WTC11 (cell line): ENCODE measurements at regions not wholly inside any gene's neighbourhood (a gene's known extent, or its start where the extent isn't known, plus 50 kb on each side); places are given as distances from the start of the nearest gene placed in this dataset.

ENCODE experiments used
- ATAC-seq: fragments of 200-7000 bp; cut with Tn5 transposase; 2 replicates; pipeline ENCODE4 v1.10.0; 2021; ENCODE audit warnings: mild to moderate bottlenecking, moderate library complexity
- CTCF ChIA-PET: fragments of 300-600 bp; sonication (Branson Sonifier 250); formaldehyde crosslinking; loops from one replicate; lab custom pipeline; 2021; ENCODE audit warnings: antibody characterized with exemption; lab: Charles Lee
- POLR2A ChIA-PET: fragments of 350-600 bp; sonication (Branson Sonifier 250); formaldehyde crosslinking; loops from one replicate; lab custom pipeline; 2021; ENCODE audit warnings: antibody characterized with exemption; lab: Charles Lee
- DNase-seq: peaks from one replicate; pipeline ENCODE4 v3.0.0; 2021; ENCODE audit warnings: low spot score
- H3K27ac Mint-ChIP-seq: 2 replicates; pipeline ENCODE4 v1.8.0; 2021; ENCODE audit warnings: mixed read lengths
- H3K27me3 Mint-ChIP-seq: 2 replicates; pipeline ENCODE4 v1.8.0; 2021; ENCODE audit warnings: low read depth, mild to moderate bottlenecking, moderate library complexity, mixed read lengths
- H3K36me3 Mint-ChIP-seq: 2 replicates; pipeline ENCODE4 v1.8.0; 2021; ENCODE audit warnings: mixed read lengths
- H3K4me1 Mint-ChIP-seq: 2 replicates; pipeline ENCODE4 v1.8.0; 2022; ENCODE audit warnings: mixed read lengths
- H3K4me3 Mint-ChIP-seq: 2 replicates; pipeline ENCODE4 v1.8.0; 2021; ENCODE audit warnings: mild to moderate bottlenecking, moderate library complexity, mixed read lengths
- H3K9me3 Mint-ChIP-seq: 2 replicates; pipeline ENCODE4 v1.8.0; 2021; ENCODE audit warnings: mixed read lengths
- CREM ChIP-seq: sonication (generic); formaldehyde crosslinking; IDR thresholded peaks from 2 replicates; pipeline ENCODE4 v1.8.1; 2022; ENCODE audit warnings: mild to moderate bottlenecking, missing genetic modification reagents, moderate library complexity
- E2F1 ChIP-seq: sonication (generic); formaldehyde crosslinking; IDR thresholded peaks from 2 replicates; pipeline ENCODE4 v1.8.0; 2022; ENCODE audit warnings: mild to moderate bottlenecking, missing genetic modification reagents
- ELF4 ChIP-seq: sonication (generic); formaldehyde crosslinking; IDR thresholded peaks from 2 replicates; pipeline ENCODE4 v1.8.1; 2022; ENCODE audit warnings: low read depth, mild to moderate bottlenecking, moderate library complexity, missing genetic modification reagents
- FOXJ3 ChIP-seq: sonication (generic); formaldehyde crosslinking; IDR thresholded peaks from 2 replicates; pipeline ENCODE4 v1.9.0; 2021; ENCODE audit warnings: missing genetic modification reagents, mild to moderate bottlenecking, borderline replicate concordance
- GTF2I ChIP-seq: fragments of 250-450 bp; sonication (Bioruptor Pico); conservative IDR thresholded peaks from 2 replicates; pipeline ENCODE4 v1.4.0; 2021; ENCODE audit warnings: mild to moderate bottlenecking
- HMGA2 ChIP-seq: fragments of 250-450 bp; sonication (Bioruptor Pico); IDR thresholded peaks from 2 replicates; pipeline ENCODE4 v1.4.0; 2021; ENCODE audit warnings: mild to moderate bottlenecking, moderate library complexity
- IRF1 ChIP-seq: sonication (generic); formaldehyde crosslinking; IDR thresholded peaks from 2 replicates; pipeline ENCODE4 v1.8.0; 2023; ENCODE audit warnings: missing genetic modification reagents
- KAT7 ChIP-seq: sonication (generic); formaldehyde crosslinking; IDR thresholded peaks from 2 replicates; pipeline ENCODE4 v1.8.1; 2023; ENCODE audit warnings: missing genetic modification reagents, mild to moderate bottlenecking, borderline replicate concordance
- NR1H2 ChIP-seq: sonication (generic); formaldehyde crosslinking; IDR thresholded peaks from 2 replicates; pipeline ENCODE4 v1.9.0; 2021; ENCODE audit warnings: mild to moderate bottlenecking, moderate library complexity, missing genetic modification reagents
- PRRX2 ChIP-seq: fragments of 250-450 bp; sonication (Bioruptor Pico); IDR thresholded peaks from 2 replicates; pipeline ENCODE4 v1.8.0; 2021; ENCODE audit warnings: mild to moderate bottlenecking
- SMAD3 ChIP-seq: sonication (generic); formaldehyde crosslinking; IDR thresholded peaks from 2 replicates; pipeline ENCODE4 v1.8.0; 2022; ENCODE audit warnings: missing genetic modification reagents, mild to moderate bottlenecking, borderline replicate concordance
- ZNF416 ChIP-seq: fragments of 250-450 bp; sonication (Bioruptor Pico); IDR thresholded peaks from 2 replicates; pipeline ENCODE4 v1.9.0; 2021; ENCODE audit warnings: mild to moderate bottlenecking, inconsistent platforms
- ZNF423 ChIP-seq: fragments of 250-450 bp; sonication (Bioruptor Pico); IDR thresholded peaks from 2 replicates; pipeline ENCODE4 v2.1.2; 2022; ENCODE audit warnings: mild to moderate bottlenecking, moderate library complexity
- TF ChIP-seq, protein P1 (sequence below): sonication (generic); formaldehyde crosslinking; IDR thresholded peaks from 2 replicates; pipeline ENCODE4 v1.8.0; 2023; ENCODE audit warnings: missing genetic modification reagents, mild to moderate bottlenecking, borderline replicate concordance
- TF ChIP-seq, protein P2 (sequence below): fragments of 200-600 bp; IDR thresholded peaks from 2 replicates; pipeline ENCODE4 v1.8.0; 2022; ENCODE audit warnings: antibody characterized with exemption
- TF ChIP-seq, protein P3 (sequence below): sonication (generic); formaldehyde crosslinking; IDR thresholded peaks from 2 replicates; pipeline ENCODE4 v1.8.1; 2022; ENCODE audit warnings: low read depth, mild to moderate bottlenecking, moderate library complexity, missing genetic modification reagents, borderline replicate concordance
- TF ChIP-seq, protein P4 (sequence below): sonication (generic); formaldehyde crosslinking; IDR thresholded peaks from 2 replicates; pipeline ENCODE4 v1.8.1; 2023; ENCODE audit warnings: mild to moderate bottlenecking, missing genetic modification reagents

DNA sequence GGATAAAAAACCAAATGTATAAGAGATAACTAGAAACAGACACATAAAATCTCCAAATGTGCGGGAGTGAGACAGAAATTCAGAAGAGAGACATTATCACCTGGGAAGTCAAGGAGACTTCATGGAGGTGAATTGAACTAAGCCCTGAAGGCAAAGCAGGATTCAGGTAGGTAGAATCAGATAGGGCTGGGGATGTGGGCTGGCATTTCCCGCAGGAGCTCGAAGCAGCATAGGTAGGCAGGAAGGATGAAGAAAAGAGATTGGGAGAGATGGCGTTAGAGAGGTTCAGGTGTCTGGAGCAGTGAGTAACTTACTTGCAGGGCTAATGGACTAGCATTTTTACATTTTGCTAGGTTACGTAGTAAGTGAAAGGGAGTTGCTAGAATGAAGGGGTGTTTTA lies 58.2 kb upstream of the NRP1 start (continued):
- TF ChIP-seq KAT7 (no peak), PRRX2 (no peak), ZNF423 (CRISPR knock-in tag) (no peak), FOXJ3 (CRISPR knock-in tag) (no peak), E2F1 (CRISPR knock-in tag) (no peak), HMGA2 (CRISPR knock-in tag) (no peak), ZNF416 (CRISPR knock-in tag) (no peak), SMAD3 (no peak), GTF2I (CRISPR knock-in tag) (no peak)
- TF ChIP-seq, protein P1, sequence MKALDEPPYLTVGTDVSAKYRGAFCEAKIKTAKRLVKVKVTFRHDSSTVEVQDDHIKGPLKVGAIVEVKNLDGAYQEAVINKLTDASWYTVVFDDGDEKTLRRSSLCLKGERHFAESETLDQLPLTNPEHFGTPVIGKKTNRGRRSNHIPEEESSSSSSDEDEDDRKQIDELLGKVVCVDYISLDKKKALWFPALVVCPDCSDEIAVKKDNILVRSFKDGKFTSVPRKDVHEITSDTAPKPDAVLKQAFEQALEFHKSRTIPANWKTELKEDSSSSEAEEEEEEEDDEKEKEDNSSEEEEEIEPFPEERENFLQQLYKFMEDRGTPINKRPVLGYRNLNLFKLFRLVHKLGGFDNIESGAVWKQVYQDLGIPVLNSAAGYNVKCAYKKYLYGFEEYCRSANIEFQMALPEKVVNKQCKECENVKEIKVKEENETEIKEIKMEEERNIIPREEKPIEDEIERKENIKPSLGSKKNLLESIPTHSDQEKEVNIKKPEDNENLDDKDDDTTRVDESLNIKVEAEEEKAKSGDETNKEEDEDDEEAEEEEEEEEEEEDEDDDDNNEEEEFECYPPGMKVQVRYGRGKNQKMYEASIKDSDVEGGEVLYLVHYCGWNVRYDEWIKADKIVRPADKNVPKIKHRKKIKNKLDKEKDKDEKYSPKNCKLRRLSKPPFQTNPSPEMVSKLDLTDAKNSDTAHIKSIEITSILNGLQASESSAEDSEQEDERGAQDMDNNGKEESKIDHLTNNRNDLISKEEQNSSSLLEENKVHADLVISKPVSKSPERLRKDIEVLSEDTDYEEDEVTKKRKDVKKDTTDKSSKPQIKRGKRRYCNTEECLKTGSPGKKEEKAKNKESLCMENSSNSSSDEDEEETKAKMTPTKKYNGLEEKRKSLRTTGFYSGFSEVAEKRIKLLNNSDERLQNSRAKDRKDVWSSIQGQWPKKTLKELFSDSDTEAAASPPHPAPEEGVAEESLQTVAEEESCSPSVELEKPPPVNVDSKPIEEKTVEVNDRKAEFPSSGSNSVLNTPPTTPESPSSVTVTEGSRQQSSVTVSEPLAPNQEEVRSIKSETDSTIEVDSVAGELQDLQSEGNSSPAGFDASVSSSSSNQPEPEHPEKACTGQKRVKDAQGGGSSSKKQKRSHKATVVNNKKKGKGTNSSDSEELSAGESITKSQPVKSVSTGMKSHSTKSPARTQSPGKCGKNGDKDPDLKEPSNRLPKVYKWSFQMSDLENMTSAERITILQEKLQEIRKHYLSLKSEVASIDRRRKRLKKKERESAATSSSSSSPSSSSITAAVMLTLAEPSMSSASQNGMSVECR (CRISPR knock-in tag): no peak

- H3K9me3 Mint-ChIP-seq: peaks cover 7% of the 10 kb centered on the region
- H3K4me1 Mint-ChIP-seq: no peaks in the 10 kb centered on the region; the same call in none of the 2 replicates
- ATAC-seq: no peak
- H3K36me3 Mint-ChIP-seq: 0 out of 2 replicates have a peak, but pooled peaks cover 2% of the 10 kb centered on the region
- TF ChIP-seq, protein P2, sequence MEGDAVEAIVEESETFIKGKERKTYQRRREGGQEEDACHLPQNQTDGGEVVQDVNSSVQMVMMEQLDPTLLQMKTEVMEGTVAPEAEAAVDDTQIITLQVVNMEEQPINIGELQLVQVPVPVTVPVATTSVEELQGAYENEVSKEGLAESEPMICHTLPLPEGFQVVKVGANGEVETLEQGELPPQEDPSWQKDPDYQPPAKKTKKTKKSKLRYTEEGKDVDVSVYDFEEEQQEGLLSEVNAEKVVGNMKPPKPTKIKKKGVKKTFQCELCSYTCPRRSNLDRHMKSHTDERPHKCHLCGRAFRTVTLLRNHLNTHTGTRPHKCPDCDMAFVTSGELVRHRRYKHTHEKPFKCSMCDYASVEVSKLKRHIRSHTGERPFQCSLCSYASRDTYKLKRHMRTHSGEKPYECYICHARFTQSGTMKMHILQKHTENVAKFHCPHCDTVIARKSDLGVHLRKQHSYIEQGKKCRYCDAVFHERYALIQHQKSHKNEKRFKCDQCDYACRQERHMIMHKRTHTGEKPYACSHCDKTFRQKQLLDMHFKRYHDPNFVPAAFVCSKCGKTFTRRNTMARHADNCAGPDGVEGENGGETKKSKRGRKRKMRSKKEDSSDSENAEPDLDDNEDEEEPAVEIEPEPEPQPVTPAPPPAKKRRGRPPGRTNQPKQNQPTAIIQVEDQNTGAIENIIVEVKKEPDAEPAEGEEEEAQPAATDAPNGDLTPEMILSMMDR: no peak
- TF ChIP-seq ELF4: no peak
- TF ChIP-seq IRF1 (CRISPR knock-in tag): no peak
- TF ChIP-seq, all 79 proteins: peak for 0
- POLR2A ChIA-PET: interaction anchor here (0.6 kb wide), 1 partner anchor 19 kb away, joined by 4 read pairs; no protein-coding TSS in a partner anchor
- DNase-seq: no peak
- Mint-ChIP-seq H3K27ac (no peak overlapping the region), H3K4me3 (no peak overlapping the region), H3K27me3 (no peaks in the 10 kb centered on the region)
- CTCF ChIA-PET: no interaction called here
Observed at GRCh38 chr10:33391611-33392465, 57.4 kb upstream of the NRP1 start.

DNA sequence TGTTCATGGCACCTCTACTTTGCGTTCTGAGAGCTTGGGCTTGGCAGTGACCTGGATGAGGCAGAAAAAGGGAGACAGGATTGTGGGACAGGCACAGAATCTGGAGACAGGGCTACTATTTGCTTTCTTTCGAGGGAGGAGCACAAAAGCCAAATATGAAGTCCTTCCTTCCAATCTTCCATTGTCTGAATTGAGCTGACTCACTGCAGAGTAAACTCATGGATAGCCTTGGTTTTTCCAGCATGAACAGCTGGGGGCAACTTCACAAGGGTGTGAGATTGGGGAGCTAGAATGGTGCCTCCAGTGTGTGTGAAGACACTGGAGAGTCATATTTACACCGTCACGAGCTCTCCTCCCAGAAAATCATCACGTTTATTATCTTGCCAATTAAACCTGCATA lies 55.6 kb upstream of the NRP1 start:
- TF ChIP-seq, protein P3, sequence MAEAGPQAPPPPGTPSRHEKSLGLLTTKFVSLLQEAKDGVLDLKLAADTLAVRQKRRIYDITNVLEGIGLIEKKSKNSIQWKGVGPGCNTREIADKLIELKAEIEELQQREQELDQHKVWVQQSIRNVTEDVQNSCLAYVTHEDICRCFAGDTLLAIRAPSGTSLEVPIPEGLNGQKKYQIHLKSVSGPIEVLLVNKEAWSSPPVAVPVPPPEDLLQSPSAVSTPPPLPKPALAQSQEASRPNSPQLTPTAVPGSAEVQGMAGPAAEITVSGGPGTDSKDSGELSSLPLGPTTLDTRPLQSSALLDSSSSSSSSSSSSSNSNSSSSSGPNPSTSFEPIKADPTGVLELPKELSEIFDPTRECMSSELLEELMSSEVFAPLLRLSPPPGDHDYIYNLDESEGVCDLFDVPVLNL (CRISPR knock-in tag): no peak
- TF ChIP-seq CREM (CRISPR knock-in tag) (no peak), NR1H2 (CRISPR knock-in tag) (no peak), PRRX2 (no peak)
- TF ChIP-seq, protein P4, sequence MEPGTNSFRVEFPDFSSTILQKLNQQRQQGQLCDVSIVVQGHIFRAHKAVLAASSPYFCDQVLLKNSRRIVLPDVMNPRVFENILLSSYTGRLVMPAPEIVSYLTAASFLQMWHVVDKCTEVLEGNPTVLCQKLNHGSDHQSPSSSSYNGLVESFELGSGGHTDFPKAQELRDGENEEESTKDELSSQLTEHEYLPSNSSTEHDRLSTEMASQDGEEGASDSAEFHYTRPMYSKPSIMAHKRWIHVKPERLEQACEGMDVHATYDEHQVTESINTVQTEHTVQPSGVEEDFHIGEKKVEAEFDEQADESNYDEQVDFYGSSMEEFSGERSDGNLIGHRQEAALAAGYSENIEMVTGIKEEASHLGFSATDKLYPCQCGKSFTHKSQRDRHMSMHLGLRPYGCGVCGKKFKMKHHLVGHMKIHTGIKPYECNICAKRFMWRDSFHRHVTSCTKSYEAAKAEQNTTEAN (CRISPR knock-in tag): no peak
- TF ChIP-seq, all 79 proteins: peak for 0
- ATAC-seq: no peak

More for the DNA sequence above, 55.6 kb upstream of the NRP1 start:
- H3K27ac Mint-ChIP-seq: no peak overlapping the region; the same call in 1 of the 2 replicates
- H3K9me3 Mint-ChIP-seq: no peaks in the 10 kb centered on the region
- no peak for DNase-seq
- H3K4me3 Mint-ChIP-seq: no peak overlapping the region
- no peaks in the 10 kb centered on the region for H3K27me3 Mint-ChIP-seq
- POLR2A ChIA-PET: no interaction called here
- H3K4me1 Mint-ChIP-seq: no peaks in the 10 kb centered on the region; the same call in none of the 2 replicates
- no peaks in the 10 kb centered on the region for H3K36me3 Mint-ChIP-seq
- CTCF ChIA-PET: no interaction called here
